ENCODE measurements at regions not wholly inside any gene's neighbourhood (a gene's known extent, or its start where the extent isn't known, plus 50 kb on each side); places are given as distances from the start of the nearest gene placed in this dataset.
"Not testable (repeated sequence)": the region's sequence is repeated elsewhere in the genome, so short reads cannot be mapped to it uniquely, and the experiment has no call there.

DNA sequence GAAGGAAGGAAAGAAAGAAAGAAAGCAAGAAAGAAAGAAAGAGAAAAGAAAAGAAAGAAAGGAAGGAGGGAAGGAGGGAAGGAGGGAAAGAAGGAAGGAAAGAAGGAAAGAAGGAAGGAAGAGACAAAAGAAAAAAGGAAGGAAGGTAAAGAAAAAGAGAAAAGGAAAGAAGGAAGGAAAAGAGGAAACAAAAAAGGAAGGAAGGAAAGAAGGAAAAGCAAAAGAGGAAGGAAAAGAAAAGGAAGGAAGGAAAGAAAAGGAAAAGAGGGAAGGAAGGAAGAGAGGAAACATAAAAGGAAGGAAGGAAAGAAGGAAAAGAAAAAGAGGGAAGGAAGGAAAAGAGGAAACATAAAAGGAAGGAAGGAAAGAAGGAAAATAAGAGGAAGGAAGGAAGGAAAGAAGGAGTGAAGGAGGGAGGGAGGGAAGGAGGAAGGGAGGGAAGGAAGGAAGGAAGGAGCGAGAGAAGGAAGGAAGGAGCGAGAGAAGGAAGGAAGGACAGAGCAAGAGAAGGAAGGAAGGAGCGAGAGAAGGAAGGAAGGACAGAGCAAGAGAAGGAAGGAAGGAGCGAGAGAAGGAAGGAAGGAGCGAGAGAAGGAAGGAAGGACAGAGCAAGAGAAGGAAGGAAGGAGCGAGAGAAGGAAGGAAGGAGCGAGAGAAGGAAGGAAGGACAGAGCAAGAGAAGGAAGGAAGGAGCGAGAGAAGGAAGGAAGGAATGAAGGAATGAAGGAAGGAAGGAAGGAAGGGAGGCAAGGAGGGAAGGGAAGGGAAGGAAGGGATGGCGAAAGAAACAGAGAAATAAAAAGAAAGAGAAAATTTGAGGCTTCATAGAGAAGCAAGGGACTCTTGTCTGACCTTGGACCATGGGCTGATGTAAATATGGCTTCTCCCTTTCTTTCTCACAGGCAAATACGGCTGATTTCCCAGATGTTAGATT, 266.3 kb downstream of the ASMT start:
- in situ Hi-C loops (cut with MboI; ENCODE audit: low pct_unique_long_range_greater_than_20kb, low sequenced_read_pairs); DNase-seq: not testable (repeated sequence)

DNA sequence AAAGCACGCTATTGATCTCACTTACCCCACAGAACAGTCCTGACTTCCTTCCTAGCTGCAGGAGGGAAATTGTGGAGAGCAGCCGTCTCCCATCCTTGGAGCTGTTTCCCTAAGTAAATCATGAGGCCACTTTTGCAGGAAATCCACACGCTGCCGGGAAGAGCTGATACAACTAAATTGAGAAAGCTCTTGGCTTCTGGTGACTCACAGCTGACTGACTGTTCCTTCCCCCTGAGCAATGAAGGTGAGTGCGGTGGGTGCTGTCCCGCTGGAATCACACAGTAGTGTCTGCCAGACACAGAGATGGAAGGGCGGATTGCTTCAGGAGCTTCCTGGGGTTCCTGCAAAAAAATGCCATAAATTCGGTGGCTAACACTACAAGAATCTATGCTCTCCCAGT, 268.9 kb downstream of the ASMT start:
- in situ Hi-C loops (cut with MboI; ENCODE audit: low pct_unique_long_range_greater_than_20kb, low sequenced_read_pairs) = no loop called here
- no peak for DNase-seq

DNA sequence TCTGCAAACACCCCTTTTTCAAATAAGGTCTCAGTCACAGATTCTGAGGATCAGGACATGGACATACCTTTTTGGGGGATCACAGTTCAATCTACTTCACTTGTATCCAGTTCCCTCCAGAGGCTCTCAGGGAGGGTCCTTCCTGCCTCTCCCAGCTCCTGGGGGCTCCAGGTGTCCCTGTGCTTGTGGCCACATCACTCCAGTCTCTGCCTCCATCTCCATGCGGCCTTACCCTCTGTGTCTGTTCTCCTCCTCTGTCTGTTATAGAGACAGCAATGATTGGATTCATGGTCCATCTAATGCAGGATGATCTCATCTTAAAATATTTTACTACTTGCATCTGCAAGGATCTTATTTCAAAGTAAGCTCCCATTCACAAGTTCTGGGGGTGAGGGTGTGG, 269.6 kb downstream of the ASMT start:
- no peak for DNase-seq
- in situ Hi-C loops (cut with MboI; ENCODE audit: low pct_unique_long_range_greater_than_20kb, low sequenced_read_pairs) = no loop called here

DNA sequence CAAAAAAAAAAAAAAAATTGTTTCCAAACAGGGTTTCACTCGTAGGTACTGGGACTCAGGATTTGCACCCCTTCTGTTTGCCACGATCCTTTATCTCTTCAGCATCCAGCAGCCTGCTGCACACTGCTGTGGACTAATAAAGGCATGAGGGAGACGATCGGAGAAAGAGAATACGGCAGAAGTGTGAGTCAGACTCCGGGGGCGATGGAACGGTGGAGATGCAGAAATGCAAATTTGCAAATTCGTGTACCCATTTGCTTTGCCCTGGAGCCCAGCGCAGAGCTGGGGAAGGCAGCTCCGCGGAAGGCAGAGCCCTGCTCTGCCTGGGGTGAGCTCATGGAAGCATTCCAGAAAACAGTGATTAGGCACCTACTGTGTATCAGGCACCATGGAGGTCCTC, 270.3 kb downstream of the ASMT start:
- DNase-seq = no peak
- in situ Hi-C loops (cut with MboI; ENCODE audit: low pct_unique_long_range_greater_than_20kb, low sequenced_read_pairs) = no loop called here

DNA sequence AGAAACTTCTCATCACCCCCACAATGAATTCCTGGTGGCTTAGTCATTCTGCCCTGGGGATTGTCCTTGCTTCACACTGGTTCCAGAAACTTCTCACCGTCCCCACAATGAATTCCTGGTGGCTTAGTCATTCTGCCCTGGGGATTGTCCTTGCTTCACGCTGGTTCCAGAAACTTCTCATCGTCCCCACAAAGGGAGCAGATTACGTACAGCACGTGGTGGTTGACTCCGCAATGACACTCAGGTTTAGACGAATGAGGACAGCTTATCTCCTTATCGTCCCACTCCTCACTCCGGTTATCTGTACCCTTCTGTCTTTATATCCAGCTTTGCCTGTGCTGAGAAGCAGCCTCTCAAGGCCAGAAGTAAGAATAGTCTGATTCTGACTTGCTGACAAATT, 273.4 kb downstream of the ASMT start:
- DNase-seq; in situ Hi-C loops (cut with MboI; ENCODE audit: low pct_unique_long_range_greater_than_20kb, low sequenced_read_pairs): not testable (repeated sequence)

DNA sequence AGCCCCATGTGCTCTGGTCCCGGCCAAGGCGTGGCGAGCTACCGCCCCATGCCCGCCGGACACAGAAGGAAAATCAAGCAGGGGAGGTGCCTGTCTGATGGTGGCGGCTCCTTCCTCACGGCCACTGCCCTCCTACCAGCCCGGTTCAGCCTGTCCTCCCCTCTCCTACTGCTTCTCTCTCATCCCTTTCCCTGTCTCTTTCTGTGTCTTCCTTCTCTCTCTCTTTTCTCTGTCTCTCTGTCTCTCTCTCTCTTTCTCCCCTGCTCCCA, 279.1 kb downstream of the ASMT start:
- in situ Hi-C loops (cut with MboI; ENCODE audit: low pct_unique_long_range_greater_than_20kb, low sequenced_read_pairs) = no loop called here
- DNase-seq = no peak

DNA sequence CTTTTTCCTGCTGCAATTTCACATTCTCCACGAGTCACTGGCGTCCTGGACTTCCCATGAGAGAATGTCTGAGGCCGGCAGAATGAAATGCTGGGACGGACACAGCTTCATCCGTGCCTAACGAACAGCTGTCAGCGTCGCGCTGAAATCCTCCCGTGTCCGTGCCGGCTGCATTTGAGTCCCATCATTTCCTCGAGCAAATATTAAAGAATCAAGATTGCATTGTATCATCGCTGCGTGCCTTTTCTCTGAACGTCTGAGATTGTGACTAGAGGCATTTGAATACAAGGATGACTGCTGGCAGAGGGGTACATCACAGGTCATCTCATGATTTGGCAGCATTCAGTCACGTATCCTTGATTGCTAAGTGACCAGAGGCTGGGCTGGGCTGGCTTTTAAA, 279.9 kb downstream of the ASMT start:
- in situ Hi-C loops (cut with MboI; ENCODE audit: low pct_unique_long_range_greater_than_20kb, low sequenced_read_pairs) = no loop called here
- DNase-seq = no peak

DNA sequence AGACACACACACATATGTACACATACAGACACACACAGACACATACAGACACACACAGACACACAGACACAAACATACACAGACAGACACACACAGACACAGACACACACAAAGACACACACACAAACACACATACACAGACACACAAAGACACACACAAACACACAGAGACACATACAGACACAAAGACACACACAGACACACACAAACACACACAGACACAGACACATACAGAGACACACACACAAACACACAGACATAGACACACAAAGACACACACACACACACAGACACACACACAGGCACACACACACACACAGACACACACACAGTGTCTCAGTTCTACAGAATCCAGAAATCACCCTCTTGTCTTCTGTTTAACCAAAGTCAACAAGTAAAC, 280.7 kb downstream of the ASMT start:
- in situ Hi-C loops (cut with MboI; ENCODE audit: low pct_unique_long_range_greater_than_20kb, low sequenced_read_pairs) = no loop called here

DNA sequence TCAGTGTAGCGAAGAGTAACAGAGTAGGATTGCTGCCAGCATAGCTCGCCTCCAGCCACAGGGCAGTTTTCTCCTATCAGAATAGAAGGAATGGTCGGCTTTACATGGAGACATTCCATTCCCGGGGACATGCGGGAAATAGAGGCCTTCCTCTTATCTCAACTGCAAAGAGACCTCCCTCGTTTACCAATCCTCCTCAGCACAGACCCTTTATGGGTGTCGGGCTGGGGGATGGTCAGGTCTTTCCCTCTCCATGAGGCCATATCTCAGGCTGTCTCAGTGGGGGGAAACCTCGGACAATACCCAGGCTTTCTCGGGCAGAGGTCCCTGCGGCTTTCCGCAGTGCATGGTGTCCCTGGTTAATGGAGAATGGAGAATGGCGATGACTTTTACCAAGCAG, 285.0 kb downstream of the ASMT start:
- in situ Hi-C loops (cut with MboI; ENCODE audit: low pct_unique_long_range_greater_than_20kb, low sequenced_read_pairs) = no loop called here
- DNase-seq = no peak

More for the DNA sequence above, 280.7 kb downstream of the ASMT start:
- DNase-seq = no peak

DNA sequence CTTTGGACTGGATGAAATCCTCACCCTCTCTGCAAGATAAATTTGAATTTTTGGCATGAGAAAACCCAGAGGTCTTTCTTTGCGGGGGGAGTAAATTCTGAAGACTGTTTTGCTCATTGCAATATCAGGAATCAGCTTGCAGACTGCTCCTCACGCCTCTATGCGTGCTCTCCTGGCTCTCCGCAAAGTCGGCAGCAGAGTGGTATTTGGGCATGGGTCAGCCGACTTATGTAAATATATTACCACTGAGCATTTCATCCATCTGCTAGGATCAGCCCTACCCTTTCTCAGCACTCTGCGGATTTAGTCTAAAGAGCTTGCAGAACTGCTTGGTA, 288.0 kb downstream of the ASMT start:
- in situ Hi-C loops (cut with MboI; ENCODE audit: low pct_unique_long_range_greater_than_20kb, low sequenced_read_pairs) = no loop called here
- no peak for DNase-seq

DNA sequence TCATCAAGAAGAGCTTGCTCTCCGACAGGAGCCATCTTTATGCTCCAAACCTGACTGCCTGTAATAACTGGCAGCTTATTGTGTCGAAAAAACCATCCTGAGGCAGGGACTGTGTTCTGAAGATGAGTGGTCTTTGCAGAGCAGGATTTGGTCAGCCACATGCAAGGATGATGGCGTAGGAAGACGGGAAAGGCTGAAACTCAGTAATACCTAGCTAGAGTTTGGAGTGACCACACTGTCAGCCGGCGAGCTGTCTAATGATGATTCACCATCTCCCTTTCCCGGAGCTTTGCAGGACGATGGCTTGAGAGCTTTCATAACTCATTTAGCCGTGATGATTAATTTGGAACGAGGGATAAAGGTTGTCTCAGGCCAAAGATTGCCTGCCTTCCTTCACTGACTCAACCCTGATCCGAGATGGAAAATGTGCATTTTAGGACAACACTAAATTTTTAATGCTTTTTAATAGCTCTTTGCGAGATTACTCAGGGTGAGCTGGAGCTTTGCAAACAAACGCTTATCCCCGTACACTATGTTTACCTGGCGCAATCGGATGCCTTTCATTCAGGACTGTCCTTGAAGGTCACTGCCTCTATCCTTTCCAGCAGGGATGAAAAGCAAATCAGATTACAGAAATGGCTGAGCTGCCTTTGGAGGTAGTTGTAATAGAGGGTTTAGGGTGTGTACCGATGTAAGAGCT, 288.5 kb downstream of the ASMT start:
- in situ Hi-C loops (cut with MboI; ENCODE audit: low pct_unique_long_range_greater_than_20kb, low sequenced_read_pairs) = no loop called here
- no peak for DNase-seq

DNA sequence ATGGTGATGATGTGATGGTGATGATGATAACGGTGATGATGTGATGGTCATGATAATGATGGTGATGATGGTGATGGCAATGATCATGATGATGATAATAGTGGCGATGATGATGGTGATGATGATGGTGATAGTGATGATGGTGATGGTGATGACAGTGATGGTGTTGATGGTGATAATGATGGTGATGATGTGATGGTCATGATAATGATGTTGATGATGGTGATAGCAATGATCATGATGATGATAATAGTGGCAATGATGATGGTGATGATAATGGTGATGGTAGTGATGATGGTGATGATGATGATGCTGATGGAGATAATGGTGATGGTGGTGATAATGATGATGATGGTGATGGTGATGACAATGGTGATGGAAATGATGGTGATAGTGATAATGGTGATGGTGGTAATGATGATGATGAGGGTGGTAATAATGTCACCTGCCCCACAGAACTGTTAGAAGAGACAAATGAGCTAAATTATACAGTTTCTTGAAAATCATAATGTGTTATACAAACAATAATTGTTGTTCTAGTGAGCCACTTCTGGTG, 289.9 kb downstream of the ASMT start:
- in situ Hi-C loops (cut with MboI; ENCODE audit: low pct_unique_long_range_greater_than_20kb, low sequenced_read_pairs) = no loop called here
- DNase-seq = no peak

DNA sequence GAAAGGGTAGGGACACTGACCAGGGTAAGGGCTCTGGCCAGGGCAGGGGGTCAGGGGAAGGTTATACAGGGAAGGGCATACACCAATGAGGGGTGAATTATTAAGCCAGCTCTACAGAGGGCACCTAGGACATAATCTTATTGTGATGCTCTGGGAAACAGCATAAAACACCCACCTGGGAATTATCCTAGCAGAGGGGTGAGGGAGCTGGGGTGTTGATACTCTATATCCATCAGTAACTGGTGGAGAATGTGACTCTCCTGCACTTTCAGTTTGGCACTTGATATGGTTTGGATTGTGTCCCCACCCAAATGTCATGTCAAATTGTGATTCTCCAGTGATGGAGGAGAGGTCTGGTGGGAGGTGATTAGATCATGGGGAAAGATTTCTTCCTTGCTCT, 291.2 kb downstream of the ASMT start:
- no peak for DNase-seq
- in situ Hi-C loops (cut with MboI; ENCODE audit: low pct_unique_long_range_greater_than_20kb, low sequenced_read_pairs) = no loop called here

DNA sequence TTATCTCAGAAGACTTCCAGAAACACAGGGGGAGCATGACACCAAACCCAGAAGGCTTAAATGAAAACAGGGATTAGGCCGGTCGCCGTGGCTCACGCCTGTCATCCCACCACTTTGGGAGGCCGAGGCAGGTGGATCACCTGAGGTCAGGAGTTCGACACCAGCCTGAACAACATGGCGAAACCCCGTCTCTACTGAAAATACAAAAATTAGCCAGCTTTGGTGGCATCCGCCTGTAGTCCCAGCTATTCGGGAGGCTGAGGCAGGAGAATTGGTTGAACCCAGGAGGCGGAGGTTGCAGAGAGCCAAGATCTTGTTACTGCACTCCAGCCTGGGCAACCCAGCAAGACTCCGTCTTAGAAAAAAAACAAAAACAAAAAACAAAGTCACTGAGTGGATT, 294.1 kb downstream of the ASMT start:
- DNase-seq; in situ Hi-C loops (cut with MboI; ENCODE audit: low pct_unique_long_range_greater_than_20kb, low sequenced_read_pairs): not testable (repeated sequence)

DNA sequence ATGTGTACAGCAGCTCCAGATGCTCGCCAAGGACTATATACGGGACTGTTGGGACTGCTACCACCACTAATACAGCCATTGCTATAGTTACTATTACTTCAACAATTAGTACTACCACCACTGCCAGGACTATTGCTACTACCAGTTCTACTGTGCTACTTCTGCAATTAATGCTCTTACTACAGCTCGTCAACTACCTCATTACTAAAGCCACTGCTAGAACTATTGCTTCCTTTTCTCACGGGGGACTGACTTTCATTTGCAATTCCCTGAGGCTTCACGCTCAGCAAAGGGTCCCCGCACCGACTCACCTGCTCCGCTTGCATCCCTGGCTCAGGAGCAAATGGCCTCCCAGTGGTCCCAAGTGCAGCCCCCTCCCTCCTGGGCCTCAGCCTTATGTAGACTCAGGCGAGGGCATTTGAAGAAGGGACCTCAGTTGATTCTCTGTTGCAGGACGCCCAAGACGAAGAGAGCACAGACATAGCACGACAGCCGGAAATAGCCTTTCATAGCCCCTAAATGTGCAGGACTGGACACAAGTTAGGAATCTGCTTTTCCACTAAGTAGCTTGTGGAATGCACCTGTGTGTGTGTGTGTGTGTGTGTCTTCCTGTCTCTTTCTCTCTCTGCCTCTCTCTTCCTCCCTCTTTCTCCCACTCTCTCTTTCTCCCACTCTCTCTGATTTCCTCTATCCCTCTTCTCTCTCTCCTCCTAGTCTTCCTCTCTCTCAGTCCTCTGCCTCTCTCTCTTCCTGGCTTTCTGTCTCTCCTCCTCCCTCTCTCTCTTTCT, 294.8 kb downstream of the ASMT start:
- in situ Hi-C loops (cut with MboI; ENCODE audit: low pct_unique_long_range_greater_than_20kb, low sequenced_read_pairs) = no loop called here
- no peak for DNase-seq

DNA sequence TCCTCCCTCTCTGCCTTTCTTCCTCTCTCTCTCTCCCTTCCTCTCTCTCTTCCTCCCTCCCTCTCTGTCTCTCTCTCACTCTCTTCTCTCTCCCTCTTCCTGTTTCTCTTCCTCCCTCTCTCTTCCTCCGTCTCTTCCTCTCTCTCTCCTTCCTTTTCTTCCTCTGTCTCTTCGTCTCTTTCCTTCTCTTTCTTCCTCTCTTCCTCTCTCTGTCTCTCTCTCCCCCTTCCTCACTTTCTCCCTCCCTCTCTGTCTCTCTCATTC, 295.3 kb downstream of the ASMT start:
- DNase-seq = no peak
- in situ Hi-C loops (cut with MboI; ENCODE audit: low pct_unique_long_range_greater_than_20kb, low sequenced_read_pairs) = no loop called here

DNA sequence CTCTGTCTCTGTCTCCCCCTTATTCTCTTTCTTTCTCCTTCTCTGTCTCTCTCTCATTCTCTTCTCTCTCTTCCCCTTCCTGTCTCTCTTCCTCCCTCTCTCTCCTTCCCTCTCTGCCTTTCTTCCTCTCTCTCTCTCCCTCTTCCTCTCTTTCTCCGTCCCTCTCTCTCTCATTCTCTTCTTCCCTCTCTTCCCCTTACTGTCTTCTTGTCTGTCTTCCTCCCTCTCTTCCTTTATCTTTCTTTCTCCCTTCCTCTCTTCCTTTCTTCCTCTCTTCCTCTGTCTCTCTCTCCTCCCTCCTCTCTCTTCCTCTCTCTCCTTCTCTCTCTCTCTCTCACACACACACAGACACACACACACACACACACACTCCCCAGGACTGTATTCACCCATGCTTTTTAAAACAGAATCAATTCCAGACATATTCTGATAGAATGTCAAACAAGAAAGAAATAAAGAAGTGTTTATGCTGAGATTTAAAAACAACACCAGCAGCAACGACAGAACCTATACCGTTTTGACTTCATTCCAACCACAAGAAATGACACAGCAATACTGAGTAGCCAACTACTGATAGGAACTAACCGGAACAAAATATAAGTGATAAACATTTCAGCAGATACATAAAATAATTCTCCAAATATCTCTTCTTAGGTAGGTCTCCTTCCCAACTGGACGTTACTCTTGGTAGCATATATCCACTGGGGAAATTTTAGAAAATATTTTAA, 296.7 kb downstream of the ASMT start:
- in situ Hi-C loops (cut with MboI; ENCODE audit: low pct_unique_long_range_greater_than_20kb, low sequenced_read_pairs) = no loop called here
- DNase-seq = peak; percentile 31

DNA sequence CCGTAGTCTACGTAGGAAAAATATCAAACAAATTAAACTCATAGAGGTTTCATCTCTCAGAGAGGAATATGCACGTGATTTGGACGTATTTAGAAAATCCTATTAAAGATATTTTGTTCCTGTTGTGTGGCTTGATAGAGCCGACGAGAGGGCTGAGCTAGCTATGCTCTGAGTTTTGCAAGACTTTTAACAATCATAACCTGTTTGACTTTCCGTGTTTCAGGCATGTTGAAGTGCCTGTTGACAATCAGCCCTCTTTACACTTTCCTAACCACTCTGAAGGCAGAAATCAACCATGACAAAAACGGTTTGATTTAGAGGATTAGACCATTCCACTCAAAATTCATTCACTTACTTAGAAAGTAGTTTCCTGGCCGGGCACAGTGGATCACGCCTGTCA, 297.3 kb downstream of the ASMT start:
- no peak for DNase-seq
- in situ Hi-C loops (cut with MboI; ENCODE audit: low pct_unique_long_range_greater_than_20kb, low sequenced_read_pairs) = no loop called here

DNA sequence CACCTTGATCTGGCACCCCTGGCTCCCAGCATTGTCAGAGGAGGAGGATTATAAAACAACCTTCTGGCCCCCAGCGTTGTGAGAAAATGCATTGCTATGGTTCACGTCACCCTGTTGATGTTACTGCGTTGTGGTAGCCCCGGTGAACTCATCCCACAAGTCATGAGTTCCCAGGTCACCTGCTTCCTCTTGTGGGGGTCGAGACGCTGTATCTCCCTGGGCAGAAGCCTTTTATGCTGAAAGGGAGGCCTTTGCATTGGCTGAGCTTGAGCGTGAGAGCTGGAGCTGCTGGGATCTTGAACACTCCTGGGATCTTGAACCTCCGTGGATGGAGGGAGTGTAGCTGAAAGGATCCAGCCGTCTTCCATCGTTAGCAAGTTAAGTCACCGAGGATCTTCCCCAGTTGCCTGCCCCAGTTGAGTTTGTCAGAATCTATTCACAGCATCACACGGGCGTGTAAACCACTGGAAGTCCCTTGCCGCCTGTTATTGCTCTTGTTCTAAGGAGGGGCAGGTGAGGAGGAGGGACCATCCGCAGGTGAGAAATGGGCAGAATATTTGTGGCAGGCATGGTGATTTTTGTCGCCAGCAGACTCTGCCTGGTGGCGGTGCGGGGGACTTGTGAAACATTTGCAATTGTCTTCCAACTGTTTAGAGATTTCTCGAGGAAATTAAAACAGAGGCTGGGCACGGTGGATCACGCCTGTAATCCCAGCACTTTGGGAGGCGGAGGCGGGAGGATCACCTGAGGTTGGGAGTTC, 299.9 kb downstream of the ASMT start:
- in situ Hi-C loops (cut with MboI; ENCODE audit: low pct_unique_long_range_greater_than_20kb, low sequenced_read_pairs) = no loop called here

More for the DNA sequence above, 299.9 kb downstream of the ASMT start:
- DNase-seq = peak; percentile 40
